Thyroid gland (tissue), 4 donors: ENCODE measurements at regions not wholly inside any gene's neighbourhood (a gene's known extent, or its start where the extent isn't known, plus 50 kb on each side); places are given as distances from the start of the nearest gene placed in this dataset.
A peak's percentile ranks its signal among the peaks of the same experiment; 100 is the strongest.

Experiments used
- DNase-seq, 2 donors: peaks; one replicate each; pipeline ENCODE4 v3.0.0-alpha.2; 2019
- H3K27ac ChIP-seq, 3 donors: fragments of 200-600 bp; sonication (generic); 1 replicate in 2 of 3; 2 replicates in 1 of 3; pipeline ENCODE4 v1.5.1; 2016 to 2019; ENCODE audit warnings: mild to moderate bottlenecking in 1 of 3, moderate library complexity in 1 of 3
- H3K27me3 ChIP-seq: fragments of 200-600 bp; sonication (generic); one replicate; pipeline ENCODE4 v1.5.1; 2019
- H3K36me3 ChIP-seq, 2 donors: fragments of 200-600 bp; sonication (generic); one replicate each; pipeline ENCODE4 v1.5.1; 2016 to 2019
- H3K4me1 ChIP-seq, 2 donors: fragments of 200-600 bp; sonication (generic); one replicate each; pipeline ENCODE4 v1.5.1; 2017 to 2019
- H3K4me3 ChIP-seq, 3 donors: fragments of 200-600 bp; sonication (generic); replicated peaks in 1 of 3; 1 replicate in 2 of 3; 2 replicates in 1 of 3; pipeline ENCODE4 v1.5.1; 2016; ENCODE audit warnings: mild to moderate bottlenecking in 1 of 3
- H3K9me3 ChIP-seq: fragments of 200-600 bp; sonication (generic); one replicate; pipeline ENCODE4 v1.5.1; 2017
- CTCF ChIP-seq, 6 experiments: fragments of 200-600 bp in 3 of 6; fragments of 450-650 bp in 3 of 6; sonication (generic) in 3 of 6; IDR thresholded peaks; one replicate each; pipeline ENCODE4 v1.5.1; 2016 to 2019; ENCODE audit warnings: antibody characterized with exemption in 6 of 6, mild to moderate bottlenecking in 2 of 6, inconsistent platforms in 1 of 6, moderate library complexity in 1 of 6
- POLR2A ChIP-seq, 2 donors: fragments of 450-650 bp; IDR thresholded peaks; one replicate each; pipeline ENCODE4 v1.6.1; 2017; ENCODE audit warnings: antibody characterized with exemption in 2 of 2, mild to moderate bottlenecking in 2 of 2, moderate library complexity in 1 of 2
- WGBS, 2 donors: methylation state at CpG; one replicate each; pipeline ENCODE4 v1.1.5; 2017; 5-methylcytosine and 5-hydroxymethylcytosine counted together
- intact Hi-C: fragments of 100-400 bp; cut with DNase I; formaldehyde crosslinking; loops from one replicate; pipeline ENCODE4 v1.15.1; 2023

- peak; percentile 27 for DNase-seq
- WGBS, 2 donors: 54 to 57% methylated on average over 15 of the region's 15 CpGs
- TF ChIP-seq CTCF (IDR thresholded peaks at IDR 0.05) (peak in 2 of 6 experiments; percentile 11 to 29), POLR2A (IDR thresholded peaks at IDR 0.05) (no peak)
Measured at GRCh38 chr20:4613718-4614620, 72.3 kb upstream of the PRNP start.

GRCh38 chr20:4613184-4613583 lies 73.1 kb upstream of the PRNP start:
- DNase-seq: no peak
- H3K4me1 ChIP-seq: no peaks in the 10 kb centered on the region
- intact Hi-C loops: no loop called here
- no peak overlapping the region for H3K27ac ChIP-seq
- H3K4me3 ChIP-seq: no peak overlapping the region
- H3K9me3 ChIP-seq: no peaks in the 10 kb centered on the region
- no peaks in the 10 kb centered on the region for H3K27me3 ChIP-seq
- H3K36me3 ChIP-seq: no peaks in the 10 kb centered on the region
- TF ChIP-seq CTCF (IDR thresholded peaks at IDR 0.05): no peak
- no peak for TF ChIP-seq POLR2A (IDR thresholded peaks at IDR 0.05)
- 83 to 84% methylated on average over 6 of the region's 6 CpGs for WGBS, 2 donors

More at GRCh38 chr20:4613718-4614620, 72.3 kb upstream of the PRNP start:
- no peaks in the 10 kb centered on the region for H3K27me3 ChIP-seq
- no peaks in the 10 kb centered on the region for H3K4me1 ChIP-seq
- no peak overlapping the region for H3K27ac ChIP-seq
- intact Hi-C loops: no loop called here
- H3K36me3 ChIP-seq: no peaks in the 10 kb centered on the region
- no peak overlapping the region for H3K4me3 ChIP-seq
- no peaks in the 10 kb centered on the region for H3K9me3 ChIP-seq

- H3K27ac ChIP-seq: no peak overlapping the region
- no peaks in the 10 kb centered on the region for H3K9me3 ChIP-seq
- TF ChIP-seq CTCF (IDR thresholded peaks at IDR 0.05): no peak
- no peak for TF ChIP-seq POLR2A (IDR thresholded peaks at IDR 0.05)
- no peaks in the 10 kb centered on the region for H3K27me3 ChIP-seq
- DNase-seq: no peak
- H3K4me3 ChIP-seq: no peak overlapping the region
- H3K36me3 ChIP-seq: no peaks in the 10 kb centered on the region
- intact Hi-C loops: no loop called here
- H3K4me1 ChIP-seq: peaks cover 3 to 6% of the 10 kb centered on the region in 2 donors
- 93 to 97% methylated on average over 9 of the region's 9 CpGs for WGBS, 2 donors
Measured at GRCh38 chr20:4610871-4611270, 75.4 kb upstream of the PRNP start.

- DNase-seq: no peak
- Histone ChIP-seq H3K27me3 (no peaks in the 10 kb centered on the region), H3K9me3 (no peaks in the 10 kb centered on the region), H3K36me3 (no peaks in the 10 kb centered on the region), H3K4me1 (peaks cover 4 to 6% of the 10 kb centered on the region in 2 donors), H3K4me3 (no peak overlapping the region), H3K27ac (no peak overlapping the region)
- 94 to 95% methylated on average over 5 of the region's 5 CpGs for WGBS, 2 donors
- intact Hi-C loops: no loop called here
- TF ChIP-seq POLR2A (IDR thresholded peaks at IDR 0.05) (no peak), CTCF (IDR thresholded peaks at IDR 0.05) (no peak)
Measured at GRCh38 chr20:4609511-4609910, 76.7 kb upstream of the PRNP start.

GRCh38 chr20:4608861-4609260 lies 77.4 kb upstream of the PRNP start:
- no peak overlapping the region for H3K4me3 ChIP-seq
- H3K36me3 ChIP-seq: no peaks in the 10 kb centered on the region
- no peak for DNase-seq
- H3K27me3 ChIP-seq: no peaks in the 10 kb centered on the region
- 80 to 85% methylated on average over 6 of the region's 6 CpGs for WGBS, 2 donors
- intact Hi-C loops: no loop called here
- no peaks in the 10 kb centered on the region for H3K9me3 ChIP-seq
- peaks cover 4 to 6% of the 10 kb centered on the region in 2 donors for H3K4me1 ChIP-seq
- TF ChIP-seq POLR2A (IDR thresholded peaks at IDR 0.05): no peak
- TF ChIP-seq CTCF (IDR thresholded peaks at IDR 0.05): no peak
- H3K27ac ChIP-seq: no peak overlapping the region
